ENCODE measurements at regions not wholly inside any gene's neighbourhood (a gene's known extent, or its start where the extent isn't known, plus 50 kb on each side); places are given as distances from the start of the nearest gene placed in this dataset.
A peak's percentile ranks its signal among the peaks of the same experiment; 100 is the strongest.

DNA sequence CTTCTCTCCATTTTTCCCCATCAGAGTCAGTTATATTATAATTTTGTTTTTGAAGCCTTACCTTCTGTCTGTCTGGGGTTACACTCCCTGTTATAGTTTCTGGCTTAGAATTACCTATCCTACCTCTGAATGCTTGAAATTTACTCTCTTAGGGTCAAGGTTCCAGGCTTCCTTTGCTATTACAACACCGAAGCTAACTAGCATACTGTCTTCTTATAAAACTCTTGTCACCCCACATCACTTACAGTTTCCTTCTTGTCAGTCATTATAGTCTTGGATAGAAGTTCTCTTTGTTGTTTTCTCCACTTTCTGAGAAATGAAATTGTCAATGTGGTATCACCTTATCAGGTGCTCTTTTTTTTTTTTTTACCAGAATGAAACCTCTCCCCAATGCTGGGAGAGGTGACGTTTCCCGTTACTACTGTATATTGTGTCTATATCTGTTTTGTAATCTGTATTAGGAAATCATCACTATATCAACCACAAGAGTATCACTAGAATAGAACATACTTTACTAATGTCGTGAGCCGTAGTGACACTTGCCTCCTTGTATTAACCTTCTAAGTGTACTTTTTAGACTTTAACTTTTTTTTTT lies 69.2 kb upstream of the PSMA6 start:
- DNase-seq: no peak

DNA sequence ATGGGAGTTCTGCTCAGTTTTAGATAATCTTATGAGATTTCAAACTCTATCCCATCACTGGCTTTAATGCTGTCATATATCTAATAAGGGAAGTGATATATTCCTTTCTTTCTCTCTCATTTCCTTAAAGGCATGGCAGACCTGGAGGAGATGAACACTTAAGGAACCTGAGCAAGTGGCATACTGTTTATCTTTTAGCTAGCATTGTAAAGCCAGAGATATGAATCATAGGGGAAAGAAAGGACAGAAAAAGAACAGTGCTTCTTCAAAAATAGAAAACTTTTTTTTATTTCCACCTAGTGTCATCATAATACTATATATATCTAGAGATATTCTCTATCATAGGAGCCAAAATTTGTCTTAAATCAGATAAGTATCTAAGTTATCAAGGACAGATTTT lies 68.3 kb upstream of the PSMA6 start:
- no peak for DNase-seq

DNA sequence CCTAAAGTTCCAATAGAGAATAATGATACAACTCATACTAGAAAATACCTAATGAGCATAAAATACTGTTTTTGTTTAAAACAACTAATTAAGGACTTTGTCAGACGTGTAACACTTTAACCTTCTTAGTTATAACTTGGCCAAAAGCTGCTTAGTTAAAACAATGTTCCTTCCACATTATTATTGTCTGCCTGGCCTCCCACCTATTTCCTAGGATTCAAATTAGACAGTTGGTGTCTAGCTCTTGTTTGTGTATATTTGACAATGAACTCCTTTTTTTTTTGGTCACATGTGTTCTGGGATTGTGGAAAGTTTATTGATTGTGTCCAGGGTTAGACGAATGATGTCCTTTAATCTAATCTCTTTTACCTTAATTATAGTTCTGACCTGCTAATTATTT lies 67.6 kb upstream of the PSMA6 start:
- no peak for DNase-seq

DNA sequence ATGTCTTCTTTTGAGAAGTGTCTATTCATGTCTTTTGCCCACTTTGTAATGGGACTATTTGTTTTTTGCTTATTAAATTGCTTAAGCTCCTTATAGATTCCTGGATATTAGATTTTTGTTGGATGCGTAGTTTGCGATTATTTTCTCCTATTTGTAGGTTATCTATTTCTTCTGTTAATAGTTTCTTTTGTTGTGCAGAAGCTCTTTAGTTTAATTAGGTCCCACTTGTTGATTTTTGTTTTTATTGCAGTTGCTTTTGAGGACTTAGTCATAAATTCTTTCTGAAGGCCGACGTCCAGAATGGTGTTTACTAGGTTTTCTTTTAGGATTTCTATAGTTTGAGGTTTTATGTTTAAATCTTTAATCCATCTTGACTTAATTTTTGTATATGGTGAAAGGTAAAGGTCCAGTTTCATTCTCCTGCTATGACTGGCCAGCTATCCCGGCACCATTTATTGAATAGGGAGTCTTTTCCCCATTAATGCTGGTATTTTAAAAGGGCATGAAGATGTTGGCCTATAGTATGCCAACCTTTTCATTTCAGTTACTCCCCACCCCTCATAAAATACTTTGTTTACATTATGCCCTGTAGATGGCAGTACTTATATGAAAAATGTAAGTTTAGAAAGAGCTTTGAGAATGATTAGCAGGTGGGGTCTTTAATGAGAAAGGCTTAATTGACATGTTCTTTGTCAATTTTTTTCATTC lies 62.9 kb upstream of the PSMA6 start:
- DNase-seq: peak; percentile 40

DNA sequence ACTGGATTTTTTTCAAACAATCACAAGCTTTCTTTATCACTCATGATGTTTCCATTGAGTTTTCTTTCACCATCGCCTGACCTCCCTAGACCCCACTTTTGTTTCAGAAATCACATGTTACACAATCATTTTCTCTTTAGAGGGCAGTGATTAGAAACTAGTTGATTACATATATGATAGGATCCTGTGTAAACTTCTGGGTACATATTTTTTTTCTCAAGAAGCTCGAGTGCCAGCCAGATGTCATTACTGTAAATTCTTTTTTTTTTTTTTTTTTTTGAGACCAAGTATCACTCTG lies 62.4 kb upstream of the PSMA6 start:
- DNase-seq: no peak

DNA sequence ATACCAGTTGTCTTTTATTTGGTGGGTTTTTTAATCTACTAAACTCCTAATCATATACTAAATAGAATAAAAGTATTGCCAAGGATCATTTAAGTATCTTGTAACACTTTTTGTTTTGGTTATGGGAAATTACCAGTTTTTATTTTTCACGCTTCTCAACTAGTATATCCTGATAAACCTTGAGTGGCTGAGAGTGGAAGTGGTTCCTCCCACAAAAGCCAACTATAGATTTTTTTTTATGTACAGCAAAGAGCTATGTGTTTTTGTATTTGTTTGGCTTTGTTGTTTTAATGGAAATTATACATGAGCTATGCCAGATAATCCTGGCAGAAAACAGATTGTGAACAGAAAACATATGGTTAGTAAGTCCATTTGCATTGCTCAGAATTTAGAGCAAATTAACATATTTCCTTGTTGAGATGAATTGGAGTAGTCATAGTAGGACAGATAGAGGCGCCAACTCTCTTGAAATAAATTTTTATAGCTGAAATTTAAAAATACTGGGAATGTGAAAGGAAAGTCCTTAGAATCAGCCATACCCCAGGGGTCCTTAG lies 60.9 kb upstream of the PSMA6 start:
- no peak for DNase-seq

DNA sequence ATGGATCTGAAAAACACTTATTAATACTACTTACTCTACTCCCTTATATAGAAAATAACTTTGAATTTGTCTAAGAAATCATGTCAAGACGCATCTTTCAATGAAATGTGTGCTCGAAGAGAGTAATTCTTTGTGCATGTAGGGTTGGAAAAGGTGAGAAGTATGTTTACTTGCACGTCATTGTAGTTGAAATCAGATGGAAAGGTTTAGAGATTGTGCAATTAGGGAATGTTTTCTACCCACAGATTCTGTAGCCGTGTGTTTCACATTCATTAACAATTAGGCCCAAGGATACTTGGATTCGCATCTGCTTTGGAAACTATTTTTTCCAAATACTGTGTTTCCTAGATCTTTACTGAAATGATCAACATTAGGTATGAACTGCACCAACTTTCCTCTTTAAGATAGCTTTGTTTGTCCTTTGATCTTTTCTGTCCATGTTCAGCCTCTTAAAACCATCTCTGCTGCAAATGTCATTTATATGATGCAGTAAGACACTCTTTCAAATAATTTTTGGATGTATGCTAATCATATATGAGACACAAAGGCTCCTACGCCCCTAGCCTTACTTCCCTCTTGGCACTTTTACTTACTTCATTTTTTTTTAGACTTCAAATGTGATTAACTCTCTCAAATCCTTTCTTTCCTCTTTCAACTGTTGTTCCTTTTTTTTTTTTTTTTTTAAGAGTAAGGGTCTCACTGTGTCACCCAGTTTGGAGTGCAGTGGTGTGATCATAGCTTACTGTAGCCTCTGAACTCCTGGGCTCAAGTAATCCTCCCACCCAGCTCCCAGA lies 58.0 kb upstream of the PSMA6 start:
- no peak for DNase-seq

DNA sequence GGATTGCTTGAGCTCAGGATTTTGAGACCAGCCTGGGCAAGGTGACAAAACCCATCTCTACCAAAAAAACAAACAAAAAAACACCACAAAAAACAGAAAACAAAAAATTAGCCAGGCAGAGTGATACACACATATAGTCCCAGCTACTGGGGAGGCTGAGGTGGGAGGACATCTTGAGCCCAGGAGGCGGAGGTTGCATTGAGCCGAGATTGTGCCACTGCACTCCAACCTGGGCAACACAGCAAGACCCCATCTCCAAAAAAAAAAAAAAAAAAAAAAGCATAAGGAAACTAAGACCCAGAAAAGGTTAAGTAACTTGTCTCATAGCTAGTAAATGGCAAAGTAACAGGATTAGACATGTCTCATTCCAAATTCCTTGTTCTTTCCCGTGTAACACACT lies 56.3 kb upstream of the PSMA6 start:
- no peak for DNase-seq

DNA sequence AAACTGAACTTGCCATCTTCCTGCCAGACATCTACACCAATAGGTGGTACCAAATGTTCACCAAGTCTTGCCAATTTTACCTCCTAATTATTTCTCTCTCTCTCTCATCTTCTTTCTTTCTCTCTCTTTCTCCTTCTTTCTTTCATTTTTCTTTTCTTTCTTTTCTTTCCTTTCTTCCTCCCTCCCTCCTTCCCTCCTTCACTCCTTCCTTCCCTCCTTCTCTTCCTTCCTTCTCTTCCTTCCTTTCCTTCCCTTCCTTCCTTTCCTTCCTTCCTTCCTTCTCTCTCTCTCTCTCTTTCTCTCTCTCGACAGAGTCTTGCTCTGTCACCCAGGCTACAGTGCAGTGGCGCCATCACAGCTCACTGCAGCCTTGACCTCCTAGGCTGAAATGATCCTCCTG lies 55.4 kb upstream of the PSMA6 start:
- DNase-seq: no peak

DNA sequence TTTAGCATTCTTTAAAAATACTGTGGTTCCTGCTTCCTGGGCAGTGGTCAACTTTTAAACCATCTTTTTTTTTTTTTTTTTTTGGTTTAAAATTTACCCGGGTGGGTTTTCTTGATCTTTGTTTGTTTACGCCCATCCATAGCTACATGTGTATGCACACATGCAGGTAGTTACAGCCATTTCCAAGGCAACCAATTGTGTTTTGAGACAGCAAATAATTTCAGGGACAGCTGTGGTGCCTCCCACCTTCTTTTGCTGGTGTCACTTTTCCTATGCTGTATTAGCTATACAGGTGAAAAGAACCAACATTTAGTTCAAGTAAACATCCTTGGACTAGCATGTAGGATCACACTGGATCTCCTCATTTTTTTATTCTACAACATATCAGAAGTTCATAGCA lies 52.0 kb upstream of the PSMA6 start:
- no peak for DNase-seq
